Tibial artery (tissue), 4 donors: ENCODE measurements at regions not wholly inside any gene's neighbourhood (a gene's known extent, or its start where the extent isn't known, plus 50 kb on each side); places are given as distances from the start of the nearest gene placed in this dataset.

Source experiments
- DNase-seq, 2 donors: peaks; one replicate each; pipeline ENCODE4 v3.0.0-alpha.2; 2019
- H3K27ac ChIP-seq, 2 donors: fragments of 200-600 bp; sonication (generic) in 1 of 2; 1 replicate in 1 of 2; 2 replicates in 1 of 2; pipeline ENCODE4 v1.5.1; 2018 to 2019; ENCODE audit warnings: mild to moderate bottlenecking in 1 of 2
- H3K27me3 ChIP-seq, 2 donors: fragments of 200-600 bp; sonication (generic) in 1 of 2; one replicate each; pipeline versions ENCODE4 v1.5.1 to v1.6.0; 2016 to 2019
- H3K36me3 ChIP-seq, 3 donors: fragments of 200-600 bp; sonication (generic) in 2 of 3; one replicate each; pipeline ENCODE4 v1.5.1; 2016 to 2019; ENCODE audit warnings: mild to moderate bottlenecking in 2 of 3
- H3K4me1 ChIP-seq, 4 donors: fragments of 200-600 bp; sonication (generic) in 2 of 4; 1 replicate in 3 of 4; 2 replicates in 1 of 4; pipeline ENCODE4 v1.5.1; 2016 to 2019
- H3K4me3 ChIP-seq, 2 donors: fragments of 200-600 bp; sonication (generic) in 1 of 2; 1 replicate in 1 of 2; 2 replicates in 1 of 2; pipeline ENCODE4 v1.5.1; 2018 to 2019; ENCODE audit warnings: mild to moderate bottlenecking in 2 of 2
- H3K9me3 ChIP-seq, 3 donors: fragments of 200-600 bp; sonication (generic) in 1 of 3; one replicate each; pipeline ENCODE4 v1.5.1; 2016 to 2019
- intact Hi-C: fragments of 100-400 bp; cut with DNase I; formaldehyde crosslinking; loops from one replicate; pipeline ENCODE4 v1.15.0; 2023; ENCODE audit warnings: low total_unique reads
- TF ChIP-seq, protein P1 (sequence below), 2 experiments: fragments of 200-600 bp in 1 of 2; fragments of 450-650 bp in 1 of 2; IDR thresholded peaks; one replicate each; pipeline ENCODE4 v1.5.1; 2017 to 2019; ENCODE audit warnings: antibody characterized with exemption in 2 of 2, mild to moderate bottlenecking in 1 of 2, moderate library complexity in 1 of 2

DNA sequence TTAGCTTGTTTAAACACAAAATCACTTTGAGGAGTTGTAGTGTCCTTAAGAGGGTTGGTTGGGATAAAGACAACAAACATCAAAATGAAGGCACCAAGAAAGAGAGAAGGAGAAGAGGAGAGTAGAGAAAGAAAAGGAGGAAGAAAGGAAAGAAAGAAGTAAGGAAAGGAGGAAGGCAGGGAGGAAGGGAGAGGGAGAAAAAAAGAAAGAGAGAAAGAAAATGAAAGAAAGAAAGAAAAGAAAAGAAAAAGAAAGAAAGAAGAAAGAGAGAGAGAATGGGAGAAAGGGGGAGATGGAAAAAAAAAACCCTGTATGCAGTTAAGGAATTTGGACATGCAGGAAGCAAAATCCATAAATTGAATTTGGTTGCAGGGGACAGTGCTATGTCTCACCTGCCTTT lies 635.4 kb upstream of the FZD8 start:
- TF ChIP-seq, protein P1, sequence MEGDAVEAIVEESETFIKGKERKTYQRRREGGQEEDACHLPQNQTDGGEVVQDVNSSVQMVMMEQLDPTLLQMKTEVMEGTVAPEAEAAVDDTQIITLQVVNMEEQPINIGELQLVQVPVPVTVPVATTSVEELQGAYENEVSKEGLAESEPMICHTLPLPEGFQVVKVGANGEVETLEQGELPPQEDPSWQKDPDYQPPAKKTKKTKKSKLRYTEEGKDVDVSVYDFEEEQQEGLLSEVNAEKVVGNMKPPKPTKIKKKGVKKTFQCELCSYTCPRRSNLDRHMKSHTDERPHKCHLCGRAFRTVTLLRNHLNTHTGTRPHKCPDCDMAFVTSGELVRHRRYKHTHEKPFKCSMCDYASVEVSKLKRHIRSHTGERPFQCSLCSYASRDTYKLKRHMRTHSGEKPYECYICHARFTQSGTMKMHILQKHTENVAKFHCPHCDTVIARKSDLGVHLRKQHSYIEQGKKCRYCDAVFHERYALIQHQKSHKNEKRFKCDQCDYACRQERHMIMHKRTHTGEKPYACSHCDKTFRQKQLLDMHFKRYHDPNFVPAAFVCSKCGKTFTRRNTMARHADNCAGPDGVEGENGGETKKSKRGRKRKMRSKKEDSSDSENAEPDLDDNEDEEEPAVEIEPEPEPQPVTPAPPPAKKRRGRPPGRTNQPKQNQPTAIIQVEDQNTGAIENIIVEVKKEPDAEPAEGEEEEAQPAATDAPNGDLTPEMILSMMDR (IDR thresholded peaks at IDR 0.05) = no peak
- H3K4me1 ChIP-seq = no peaks in the 10 kb centered on the region
- no peak for DNase-seq
- no peak overlapping the region for H3K27ac ChIP-seq
- no peaks in the 10 kb centered on the region for H3K36me3 ChIP-seq
- peaks cover 0 to 4% (median 0%) of the 10 kb centered on the region in 3 donors for H3K9me3 ChIP-seq
- intact Hi-C loops = no loop called here
- no peak overlapping the region for H3K4me3 ChIP-seq
- H3K27me3 ChIP-seq = no peaks in the 10 kb centered on the region

DNA sequence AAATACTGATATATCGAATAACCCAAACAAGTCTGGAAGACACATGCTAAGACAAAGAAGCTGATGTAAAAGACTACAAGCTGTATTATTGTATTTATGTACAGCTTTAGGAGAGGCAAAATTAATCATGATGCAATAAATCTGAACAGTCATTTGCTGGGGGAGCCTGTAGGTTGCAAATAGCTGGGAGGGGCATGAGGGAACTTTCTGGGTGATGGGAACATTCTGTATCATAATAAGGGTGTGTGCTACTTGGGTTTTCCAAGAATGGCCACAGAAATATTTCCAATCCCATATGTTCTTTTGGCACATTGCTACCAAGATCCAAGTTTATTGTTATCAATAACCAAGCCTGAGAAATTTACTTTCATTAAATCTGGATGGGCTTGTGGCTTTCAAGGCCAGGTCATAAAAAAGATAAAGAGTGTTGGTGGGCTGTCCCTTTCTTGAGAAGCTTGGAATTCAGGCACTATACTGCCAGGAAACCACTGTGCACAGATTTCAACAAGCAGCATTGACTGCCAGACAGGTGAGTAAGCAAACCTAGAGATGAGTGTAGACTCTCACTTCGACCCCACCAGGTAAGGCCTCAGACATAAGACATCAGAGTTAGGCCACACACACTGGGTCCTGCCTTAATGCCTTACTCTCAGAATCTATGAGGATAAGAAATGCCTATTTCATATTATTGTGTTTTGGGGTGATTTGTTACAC lies 629.7 kb upstream of the FZD8 start:
- Histone ChIP-seq H3K36me3 (no peaks in the 10 kb centered on the region), H3K4me1 (no peaks in the 10 kb centered on the region), H3K27ac (no peak overlapping the region), H3K4me3 (no peak overlapping the region), H3K9me3 (peaks cover 0 to 4% (median 0%) of the 10 kb centered on the region in 3 donors), H3K27me3 (no peaks in the 10 kb centered on the region)
- intact Hi-C loops = no loop called here
- no peak for DNase-seq
- TF ChIP-seq, protein P1 (IDR thresholded peaks at IDR 0.05) = no peak

DNA sequence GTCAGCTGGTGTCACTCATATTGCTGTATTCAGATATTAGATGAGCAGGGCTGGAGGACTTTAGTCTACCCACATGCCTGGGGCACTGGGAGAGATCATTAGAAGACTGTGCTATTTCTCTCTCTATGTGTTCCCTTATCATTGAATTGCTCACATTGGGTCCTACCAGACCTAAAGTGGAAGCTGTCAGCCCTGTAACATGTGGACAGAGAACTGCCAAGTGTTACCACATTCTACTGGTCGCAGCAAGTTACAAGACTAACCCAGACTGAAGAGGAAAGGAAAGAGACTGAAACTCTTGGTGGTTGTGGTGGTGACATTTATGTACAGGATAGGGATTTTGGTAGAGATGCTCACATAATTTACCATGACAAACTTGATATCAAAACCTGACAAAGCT lies 627.1 kb upstream of the FZD8 start:
- Histone ChIP-seq H3K36me3 (no peaks in the 10 kb centered on the region), H3K4me1 (peaks cover 0 to 7% (median 0%) of the 10 kb centered on the region in 4 donors), H3K27ac (no peak overlapping the region), H3K27me3 (no peaks in the 10 kb centered on the region), H3K4me3 (no peak overlapping the region), H3K9me3 (no peaks in the 10 kb centered on the region)
- intact Hi-C loops = no loop called here
- TF ChIP-seq, protein P1 (IDR thresholded peaks at IDR 0.05) = no peak
- no peak for DNase-seq

DNA sequence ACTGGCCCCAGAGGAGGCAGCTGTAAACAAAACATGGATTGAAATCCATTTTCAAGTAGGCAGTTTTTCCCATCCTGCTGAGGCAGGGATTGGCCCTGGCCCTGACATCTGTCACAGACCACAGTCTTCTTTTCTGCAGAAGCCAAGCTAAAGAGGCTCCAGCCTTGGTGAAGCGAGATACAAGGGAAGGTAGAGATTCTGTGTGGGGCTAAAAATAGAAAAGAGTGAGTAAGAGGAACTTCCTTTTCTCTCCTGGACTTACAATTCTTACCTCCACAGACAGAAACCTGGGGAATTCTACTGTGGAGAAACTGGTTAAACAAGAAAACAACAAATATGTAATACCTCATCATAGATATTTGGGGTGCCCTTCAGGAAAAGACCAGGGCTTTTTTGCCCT lies 624.8 kb upstream of the FZD8 start:
- no peaks in the 10 kb centered on the region for H3K9me3 ChIP-seq
- intact Hi-C loops = loop anchor here (2.0 kb wide), 1 partner anchor 44 kb away; no protein-coding TSS in a partner anchor

DNA sequence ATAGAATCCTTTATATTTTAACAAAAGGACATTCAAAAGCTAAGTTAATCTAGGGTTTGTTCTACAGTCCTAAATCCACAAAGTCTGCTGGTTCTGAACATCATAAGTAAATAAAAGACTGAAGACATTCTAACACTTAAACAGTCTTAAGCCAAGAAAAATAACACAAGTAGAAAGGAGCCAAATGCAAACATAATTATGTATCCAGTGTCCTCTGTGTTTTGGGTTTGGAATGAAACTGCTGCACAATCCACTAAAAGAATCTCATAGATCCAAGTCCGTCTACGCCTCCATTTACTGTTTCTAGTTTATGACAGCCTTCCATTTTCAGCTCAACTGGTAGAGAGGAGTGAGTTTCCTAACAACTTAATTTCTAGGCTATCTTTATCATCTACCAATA lies 623.6 kb upstream of the FZD8 start:
- no peaks in the 10 kb centered on the region for H3K27me3 ChIP-seq
- intact Hi-C loops = loop anchor here (2.0 kb wide), 1 partner anchor 45 kb away; no protein-coding TSS in a partner anchor
- DNase-seq = no peak
- TF ChIP-seq, protein P1 (IDR thresholded peaks at IDR 0.05) = no peak
- no peaks in the 10 kb centered on the region for H3K36me3 ChIP-seq
- peaks cover 0 to 7% (median 0%) of the 10 kb centered on the region in 4 donors for H3K4me1 ChIP-seq
- H3K9me3 ChIP-seq = no peaks in the 10 kb centered on the region
- H3K27ac ChIP-seq = no peak overlapping the region
- H3K4me3 ChIP-seq = no peak overlapping the region

More for the DNA sequence above, 624.8 kb upstream of the FZD8 start:
- TF ChIP-seq, protein P1 (IDR thresholded peaks at IDR 0.05) = no peak
- H3K4me3 ChIP-seq = no peak overlapping the region
- H3K4me1 ChIP-seq = peaks cover 0 to 7% (median 0%) of the 10 kb centered on the region in 4 donors
- DNase-seq = no peak
- H3K36me3 ChIP-seq = no peaks in the 10 kb centered on the region
- no peaks in the 10 kb centered on the region for H3K27me3 ChIP-seq
- H3K27ac ChIP-seq = no peak overlapping the region
